ENCODE measurements at regions not wholly inside any gene's neighbourhood (a gene's known extent, or its start where the extent isn't known, plus 50 kb on each side); places are given as distances from the start of the nearest gene placed in this dataset.
"Not testable (repeated sequence)": the region's sequence is repeated elsewhere in the genome, so short reads cannot be mapped to it uniquely, and the experiment has no call there.

GRCh38 chr7:10455936-10456335, 517.7 kb upstream of the PHF14 start:
- DNase-seq (ENCODE audit: low spot score) = no peak
- intact Hi-C loops (cut with DNase I) = no loop called here

- intact Hi-C loops (cut with DNase I) = no loop called here
- no peak for DNase-seq (ENCODE audit: low spot score)
Measured at GRCh38 chr7:10460474-10460873, 513.2 kb upstream of the PHF14 start.

GRCh38 chr7:10463701-10464100, 510.0 kb upstream of the PHF14 start:
- intact Hi-C loops (cut with DNase I) = no loop called here
- no peak for DNase-seq (ENCODE audit: low spot score)

- intact Hi-C loops (cut with DNase I); DNase-seq (ENCODE audit: low spot score): not testable (repeated sequence)
Measured at GRCh38 chr7:10465536-10465935, 508.1 kb upstream of the PHF14 start.

- intact Hi-C loops (cut with DNase I) = no loop called here
- peak; percentile 69 for DNase-seq (ENCODE audit: low spot score)
Measured at GRCh38 chr7:10468908-10469307, 504.8 kb upstream of the PHF14 start.

- intact Hi-C loops (cut with DNase I) = no loop called here
- DNase-seq (ENCODE audit: low spot score) = no peak
Measured at GRCh38 chr7:10469476-10469875, 504.2 kb upstream of the PHF14 start.

GRCh38 chr7:10471280-10472058, 502.2 kb upstream of the PHF14 start:
- DNase-seq (ENCODE audit: low spot score) = no peak
- intact Hi-C loops (cut with DNase I) = no loop called here

GRCh38 chr7:10472115-10472514, 501.6 kb upstream of the PHF14 start:
- intact Hi-C loops (cut with DNase I) = no loop called here
- DNase-seq (ENCODE audit: low spot score) = no peak

- intact Hi-C loops (cut with DNase I) = no loop called here
- DNase-seq (ENCODE audit: low spot score) = no peak
Measured at GRCh38 chr7:10473569-10473968, 500.1 kb upstream of the PHF14 start.

GRCh38 chr7:10474048-10474447, 499.6 kb upstream of the PHF14 start:
- no peak for DNase-seq (ENCODE audit: low spot score)
- intact Hi-C loops (cut with DNase I) = no loop called here

- peak; percentile 74 for DNase-seq (ENCODE audit: low spot score)
- intact Hi-C loops (cut with DNase I) = no loop called here
Measured at GRCh38 chr7:10475940-10476641, 497.6 kb upstream of the PHF14 start.

GRCh38 chr7:10476642-10477041, 497.0 kb upstream of the PHF14 start:
- intact Hi-C loops (cut with DNase I) = no loop called here
- peak; percentile 72 for DNase-seq (ENCODE audit: low spot score)

GRCh38 chr7:10483671-10484070, 490.0 kb upstream of the PHF14 start:
- DNase-seq (ENCODE audit: low spot score) = no peak
- intact Hi-C loops (cut with DNase I) = no loop called here

GRCh38 chr7:10484767-10485166, 488.9 kb upstream of the PHF14 start:
- intact Hi-C loops (cut with DNase I) = no loop called here
- DNase-seq (ENCODE audit: low spot score) = no peak

GRCh38 chr7:10501206-10501884, 472.3 kb upstream of the PHF14 start:
- intact Hi-C loops (cut with DNase I) = not testable (repeated sequence)
- DNase-seq (ENCODE audit: low spot score) = peak; percentile 64

- intact Hi-C loops (cut with DNase I) = no loop called here
- DNase-seq (ENCODE audit: low spot score) = no peak
Measured at GRCh38 chr7:10507032-10507431, 466.6 kb upstream of the PHF14 start.

GRCh38 chr7:10521306-10521705, 452.4 kb upstream of the PHF14 start:
- intact Hi-C loops (cut with DNase I) = no loop called here
- no peak for DNase-seq (ENCODE audit: low spot score)

GRCh38 chr7:10533429-10533828, 440.2 kb upstream of the PHF14 start:
- peak; percentile 66 for DNase-seq (ENCODE audit: low spot score)
- intact Hi-C loops (cut with DNase I) = not testable (repeated sequence)

- DNase-seq (ENCODE audit: low spot score) = no peak
- intact Hi-C loops (cut with DNase I) = no loop called here
Measured at GRCh38 chr7:10536561-10536960, 437.1 kb upstream of the PHF14 start.

- DNase-seq (ENCODE audit: low spot score) = no peak
- intact Hi-C loops (cut with DNase I) = no loop called here
Measured at GRCh38 chr7:10537764-10538163, 435.9 kb upstream of the PHF14 start.
